Sigmoid colon (tissue), 6 donors: ENCODE measurements at regions not wholly inside any gene's neighbourhood (a gene's known extent, or its start where the extent isn't known, plus 50 kb on each side); places are given as distances from the start of the nearest gene placed in this dataset.
"Not testable (repeated sequence)": the region's sequence is repeated elsewhere in the genome, so short reads cannot be mapped to it uniquely, and the experiment has no call there.

ENCODE experiments used
- DNase-seq: peaks from one replicate; pipeline ENCODE4 v3.0.0-alpha.2; 2019
- H3K27ac ChIP-seq, 4 donors: fragments of 200-600 bp; sonication (generic); one replicate each; pipeline ENCODE4 v1.5.1; 2016 to 2019; ENCODE audit warnings: mild to moderate bottlenecking in 1 of 4
- H3K27me3 ChIP-seq, 3 donors: fragments of 200-600 bp; sonication (generic); one replicate each; pipeline ENCODE4 v1.5.1; 2019; ENCODE audit warnings: mild to moderate bottlenecking in 1 of 3
- H3K36me3 ChIP-seq, 4 donors: fragments of 200-600 bp; sonication (generic); one replicate each; pipeline ENCODE4 v1.5.1; 2016 to 2019
- H3K4me1 ChIP-seq, 4 donors: fragments of 200-600 bp; sonication (generic); one replicate each; pipeline ENCODE4 v1.5.1; 2017 to 2019
- H3K4me3 ChIP-seq, 4 donors: fragments of 200-600 bp; sonication (generic); one replicate each; pipeline ENCODE4 v1.5.1; 2017 to 2019; ENCODE audit warnings: mild to moderate bottlenecking in 2 of 4, moderate library complexity in 1 of 4
- H3K9me3 ChIP-seq, 4 donors: fragments of 200-600 bp in 3 of 4; sonication (generic) in 3 of 4; one replicate each; pipeline versions ENCODE4 v1.5.1 to v1.6.1; 2013 to 2019
- EP300 ChIP-seq, 4 donors: sonication (generic); formaldehyde crosslinking; IDR thresholded peaks; one replicate each; pipeline ENCODE4 v1.6.1; 2017; ENCODE audit warnings: antibody characterized with exemption in 4 of 4
- POLR2A ChIP-seq, 2 donors: fragments of 450-650 bp; IDR thresholded peaks; one replicate each; pipeline ENCODE4 v1.6.1; 2016; ENCODE audit warnings: antibody characterized with exemption in 2 of 2, mild to moderate bottlenecking in 2 of 2, moderate library complexity in 2 of 2
- POLR2AphosphoS5 ChIP-seq, 4 donors: sonication (generic); formaldehyde crosslinking; IDR thresholded peaks; one replicate each; pipeline ENCODE4 v1.6.1; 2017; ENCODE audit warnings: antibody characterized with exemption in 4 of 4
- WGBS, 2 donors: extraction: QIAGEN DNeasy Blood & Tissue Kit; methylation state at CpG; one replicate each; pipeline ENCODE4 v1.1.7; 2013; 5-methylcytosine and 5-hydroxymethylcytosine counted together
- intact Hi-C: fragments of 100-400 bp; cut with DNase I; formaldehyde crosslinking; loops from one replicate; pipeline ENCODE4 v1.15.1; 2023
- TF ChIP-seq, protein P1 (sequence below), 4 experiments: fragments of 450-650 bp in 3 of 4; fragments of 200-600 bp in 1 of 4; IDR thresholded peaks; one replicate each; pipeline ENCODE4 v1.5.1; 2016 to 2019; ENCODE audit warnings: antibody characterized with exemption in 4 of 4, mild to moderate bottlenecking in 3 of 4, moderate library complexity in 2 of 4
- donor health status: healthy with polysubstance abuse.
- donor health status: healthy.

DNA sequence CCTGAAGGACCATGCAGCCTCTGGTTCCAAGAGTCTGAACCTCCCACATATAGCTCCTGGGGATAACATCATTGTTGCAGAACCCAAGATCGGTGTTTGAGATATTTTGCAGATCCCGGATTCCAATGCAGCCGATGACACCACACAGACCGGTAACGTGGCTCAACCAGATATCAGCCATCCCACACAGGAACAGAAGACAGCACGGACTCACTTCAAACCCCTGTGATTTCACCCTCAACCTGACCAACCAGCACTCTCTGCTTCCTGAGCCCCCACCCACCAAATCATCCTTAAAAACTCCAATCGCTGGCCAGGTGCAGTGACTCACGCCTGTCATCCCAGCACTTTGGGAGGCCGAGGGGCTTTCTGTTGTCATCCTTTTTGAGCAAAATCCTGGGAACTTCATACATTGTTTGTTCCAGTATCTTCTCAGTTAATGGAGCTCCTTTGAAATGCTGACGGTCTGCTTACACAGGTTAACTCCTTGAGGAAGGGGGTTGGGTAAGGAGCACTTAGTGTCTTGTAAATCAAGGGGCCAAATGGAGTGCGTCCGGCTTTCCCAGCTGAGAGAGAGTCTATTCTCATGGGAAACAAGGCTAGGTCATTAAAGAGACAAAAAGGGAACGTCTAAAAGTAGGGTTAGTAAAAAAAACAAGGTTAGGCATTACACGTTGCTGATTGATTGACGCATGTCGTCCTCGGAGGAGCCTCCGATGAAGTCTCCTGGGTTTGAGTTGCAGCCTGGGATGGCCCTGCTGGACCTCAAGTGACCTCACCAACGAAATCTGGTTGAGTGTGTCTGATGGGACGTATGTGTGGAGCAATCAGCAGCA, 230.4 kb downstream of the CRLF2 start:
- TF ChIP-seq EP300 (IDR thresholded peaks at IDR 0.05), result no peak
- no peak for TF ChIP-seq POLR2AphosphoS5 (IDR thresholded peaks at IDR 0.05)
- TF ChIP-seq POLR2A (IDR thresholded peaks at IDR 0.05), result no peak
- TF ChIP-seq, protein P1, sequence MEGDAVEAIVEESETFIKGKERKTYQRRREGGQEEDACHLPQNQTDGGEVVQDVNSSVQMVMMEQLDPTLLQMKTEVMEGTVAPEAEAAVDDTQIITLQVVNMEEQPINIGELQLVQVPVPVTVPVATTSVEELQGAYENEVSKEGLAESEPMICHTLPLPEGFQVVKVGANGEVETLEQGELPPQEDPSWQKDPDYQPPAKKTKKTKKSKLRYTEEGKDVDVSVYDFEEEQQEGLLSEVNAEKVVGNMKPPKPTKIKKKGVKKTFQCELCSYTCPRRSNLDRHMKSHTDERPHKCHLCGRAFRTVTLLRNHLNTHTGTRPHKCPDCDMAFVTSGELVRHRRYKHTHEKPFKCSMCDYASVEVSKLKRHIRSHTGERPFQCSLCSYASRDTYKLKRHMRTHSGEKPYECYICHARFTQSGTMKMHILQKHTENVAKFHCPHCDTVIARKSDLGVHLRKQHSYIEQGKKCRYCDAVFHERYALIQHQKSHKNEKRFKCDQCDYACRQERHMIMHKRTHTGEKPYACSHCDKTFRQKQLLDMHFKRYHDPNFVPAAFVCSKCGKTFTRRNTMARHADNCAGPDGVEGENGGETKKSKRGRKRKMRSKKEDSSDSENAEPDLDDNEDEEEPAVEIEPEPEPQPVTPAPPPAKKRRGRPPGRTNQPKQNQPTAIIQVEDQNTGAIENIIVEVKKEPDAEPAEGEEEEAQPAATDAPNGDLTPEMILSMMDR (IDR thresholded peaks at IDR 0.05), result no peak
- intact Hi-C loops, result no loop called here
- 9 to 31% methylated on average over 20 of the region's 20 CpGs for WGBS, 2 donors

DNA sequence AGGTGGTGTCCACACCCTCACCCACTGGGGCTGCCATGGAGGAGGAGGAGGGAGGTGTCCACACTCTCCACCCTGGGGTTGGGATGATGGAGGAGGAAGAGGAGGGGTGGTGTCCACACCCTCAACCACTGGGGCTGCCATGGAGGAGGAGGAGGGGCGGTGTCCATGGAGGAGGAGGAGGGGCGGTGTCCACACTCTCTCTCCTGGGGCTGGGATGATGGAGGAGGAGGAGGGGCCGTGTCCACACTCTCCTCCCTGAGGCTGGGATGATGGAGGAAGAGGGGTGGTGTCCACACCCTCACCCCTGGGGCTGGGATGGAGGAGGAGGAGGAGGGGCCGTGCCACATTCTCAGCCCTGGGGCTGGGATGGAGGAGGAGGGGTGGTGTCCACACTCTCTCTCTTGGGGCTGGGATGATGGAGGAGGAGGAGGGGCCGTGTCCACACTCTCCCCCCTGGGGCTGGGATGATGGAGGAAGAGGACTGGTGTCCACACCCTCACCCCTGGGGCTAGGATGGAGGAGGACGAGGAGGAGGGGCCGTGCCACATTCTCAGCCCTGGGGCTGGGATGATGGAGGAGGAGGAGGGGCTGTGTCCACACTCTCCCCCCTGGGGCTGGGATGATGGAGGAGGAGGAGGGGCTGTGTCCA, 231.7 kb downstream of the CRLF2 start:
- H3K4me3 ChIP-seq, result no peak overlapping the region
- intact Hi-C loops, result no loop called here
- H3K4me1 ChIP-seq, result no peaks in the 10 kb centered on the region
- TF ChIP-seq, protein P1 (IDR thresholded peaks at IDR 0.05), result no peak
- TF ChIP-seq EP300 (IDR thresholded peaks at IDR 0.05), result no peak
- TF ChIP-seq POLR2AphosphoS5 (IDR thresholded peaks at IDR 0.05), result no peak
- TF ChIP-seq POLR2A (IDR thresholded peaks at IDR 0.05), result no peak
- H3K9me3 ChIP-seq, result peaks cover 0 to 5% (median 0%) of the 10 kb centered on the region in 4 donors
- DNase-seq, result no peak
- no peaks in the 10 kb centered on the region for H3K36me3 ChIP-seq
- WGBS, 2 donors, result 42 to 53% methylated on average over 7 of the region's 7 CpGs
- H3K27ac ChIP-seq, result no peak overlapping the region
- H3K27me3 ChIP-seq, result peaks cover 5 to 32% (median 18%) of the 10 kb centered on the region in 3 donors

More for the DNA sequence above, 230.4 kb downstream of the CRLF2 start:
- Histone ChIP-seq H3K4me1 (no peaks in the 10 kb centered on the region), H3K4me3 (no peak overlapping the region), H3K36me3 (no peaks in the 10 kb centered on the region), H3K27ac (no peak overlapping the region), H3K9me3 (peaks cover 0 to 5% (median 0%) of the 10 kb centered on the region in 4 donors), H3K27me3 (peaks cover 5 to 32% (median 18%) of the 10 kb centered on the region in 3 donors)
- DNase-seq, result no peak

DNA sequence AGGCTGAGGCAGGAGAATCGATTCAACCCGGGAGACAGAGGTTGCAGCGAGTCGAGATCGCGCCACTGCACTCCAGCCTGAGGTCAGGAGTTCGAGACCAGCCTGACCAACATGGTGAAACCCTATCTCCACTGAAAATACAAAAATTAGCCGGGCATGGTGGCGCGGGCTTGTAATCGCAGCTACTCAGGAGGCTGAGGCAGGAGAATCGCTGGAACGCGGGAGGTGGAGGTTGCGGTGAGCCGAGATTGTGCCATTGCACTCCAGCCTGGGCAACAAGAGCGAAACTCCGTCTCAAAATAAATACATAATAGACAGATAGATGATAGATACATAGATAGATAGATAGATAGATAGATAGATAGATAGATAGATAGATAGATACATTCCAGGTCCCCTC, 233.3 kb downstream of the CRLF2 start:
- H3K4me3 ChIP-seq, DNase-seq, H3K36me3 ChIP-seq, H3K4me1 ChIP-seq, H3K27ac ChIP-seq, intact Hi-C loops, H3K9me3 ChIP-seq: not testable (repeated sequence)
- 94% methylated on average over 18 of the region's 18 CpGs for WGBS, 2 donors
- peaks cover 5 to 32% (median 18%) of the 10 kb centered on the region in 3 donors for H3K27me3 ChIP-seq

DNA sequence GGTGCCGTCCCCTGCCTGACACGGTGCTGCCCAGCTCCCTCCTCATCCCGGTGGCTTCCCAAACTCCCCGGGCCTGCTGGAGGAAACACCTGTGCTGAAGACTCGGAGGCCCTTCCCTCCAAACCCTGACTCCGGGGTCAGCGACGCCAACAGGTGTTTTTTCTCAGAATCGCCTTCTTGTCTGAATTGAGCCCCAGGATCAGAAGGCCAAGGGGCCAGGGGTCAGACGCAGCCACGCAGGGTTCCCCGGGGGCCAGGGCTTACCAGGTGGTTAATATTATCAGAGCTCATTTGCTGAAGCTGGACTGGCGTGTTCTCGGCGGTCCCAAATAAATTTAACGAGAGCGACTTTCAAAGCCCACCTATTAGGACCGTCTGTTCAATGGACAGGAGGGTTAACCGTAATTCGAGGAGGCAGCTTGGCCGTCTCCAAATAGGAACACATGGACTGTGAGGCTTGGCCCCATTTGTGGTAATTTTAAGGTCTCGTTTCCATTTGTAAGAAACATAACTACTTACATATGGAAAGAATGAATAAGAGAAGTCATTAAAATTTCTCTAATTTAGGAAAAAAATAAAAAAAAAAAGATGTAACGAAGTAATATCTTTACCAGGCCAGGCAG, 239.3 kb downstream of the CRLF2 start:
- peaks cover 0 to 3% (median 0%) of the 10 kb centered on the region in 4 donors for H3K9me3 ChIP-seq
- WGBS, 2 donors, result 72 to 80% methylated on average over 23 of the region's 23 CpGs
- peaks cover 0 to 9% (median 0%) of the 10 kb centered on the region in 3 donors for H3K27me3 ChIP-seq
- H3K4me1 ChIP-seq, result no peaks in the 10 kb centered on the region
- no peak overlapping the region for H3K4me3 ChIP-seq
- DNase-seq, result no peak
- H3K27ac ChIP-seq, result no peak overlapping the region
- TF ChIP-seq EP300 (IDR thresholded peaks at IDR 0.05), result no peak
- TF ChIP-seq POLR2A (IDR thresholded peaks at IDR 0.05), result no peak
- TF ChIP-seq, protein P1 (IDR thresholded peaks at IDR 0.05), result no peak
- no peak for TF ChIP-seq POLR2AphosphoS5 (IDR thresholded peaks at IDR 0.05)
- no peaks in the 10 kb centered on the region for H3K36me3 ChIP-seq
- intact Hi-C loops, result no loop called here
